ENCODE measurements at regions not wholly inside any gene's neighbourhood (a gene's known extent, or its start where the extent isn't known, plus 50 kb on each side); places are given as distances from the start of the nearest gene placed in this dataset.

DNA sequence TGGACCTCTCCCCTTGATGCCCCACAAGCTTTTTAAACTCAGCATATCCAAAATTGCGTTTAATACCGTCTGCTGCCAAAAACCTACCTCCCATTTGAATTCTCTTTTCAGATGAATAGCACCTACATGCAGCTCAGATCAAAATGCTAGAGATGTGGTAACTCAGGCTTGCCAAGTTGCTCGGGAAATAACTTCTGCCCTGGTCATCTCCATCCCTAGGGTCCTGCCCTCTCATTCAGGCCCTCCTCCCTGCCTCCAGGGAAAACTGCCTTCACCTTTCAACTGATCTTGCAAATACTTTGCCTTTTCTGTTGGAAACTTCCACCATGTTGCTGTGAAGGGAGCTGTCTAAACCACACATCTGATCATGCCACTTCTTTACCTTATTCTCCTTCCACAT lies 114.1 kb downstream of the SPRY1 start:
- Histone ChIP-seq H4K20me1 (ENCODE audit: insufficient read depth, low read length) (no peaks in the 10 kb centered on the region), H3K79me2 (ENCODE audit: insufficient read depth, low read depth, low read length) (no peaks in the 10 kb centered on the region), H3K9me2 (ENCODE audit: insufficient read depth, low read length) (no peaks in the 10 kb centered on the region), H2AFZ (ENCODE audit: low read length) (no peak overlapping the region), H3K27ac (ENCODE audit: low read depth, low read length, poor library complexity, severe bottlenecking) (no peak overlapping the region), H3K9me3 (ENCODE audit: low read length) (no peaks in the 10 kb centered on the region), H3K36me3 (ENCODE audit: insufficient read depth, low read length) (no peaks in the 10 kb centered on the region), H3K4me2 (ENCODE audit: low read length) (no peak overlapping the region), H3K4me3 (ENCODE audit: low read depth, low read length, poor library complexity, severe bottlenecking) (no peak overlapping the region), H3K4me1 (ENCODE audit: insufficient read depth, low read length, poor library complexity, severe bottlenecking) (peaks cover 27% of the 10 kb centered on the region)
- DNase-seq (ENCODE audit: low spot score): no peak
- no TSS peak for BruUV-seq (replicated peaks)
- intact Hi-C loops (cut with micrococcal nuclease; ENCODE audit: unreplicated experiment): no loop called here
- no peak for TF ChIP-seq EZH2phosphoT487 (IDR thresholded peaks at IDR 0.05; ENCODE audit: borderline replicate concordance, low read depth, low read length)
- TF ChIP-seq, protein P1, sequence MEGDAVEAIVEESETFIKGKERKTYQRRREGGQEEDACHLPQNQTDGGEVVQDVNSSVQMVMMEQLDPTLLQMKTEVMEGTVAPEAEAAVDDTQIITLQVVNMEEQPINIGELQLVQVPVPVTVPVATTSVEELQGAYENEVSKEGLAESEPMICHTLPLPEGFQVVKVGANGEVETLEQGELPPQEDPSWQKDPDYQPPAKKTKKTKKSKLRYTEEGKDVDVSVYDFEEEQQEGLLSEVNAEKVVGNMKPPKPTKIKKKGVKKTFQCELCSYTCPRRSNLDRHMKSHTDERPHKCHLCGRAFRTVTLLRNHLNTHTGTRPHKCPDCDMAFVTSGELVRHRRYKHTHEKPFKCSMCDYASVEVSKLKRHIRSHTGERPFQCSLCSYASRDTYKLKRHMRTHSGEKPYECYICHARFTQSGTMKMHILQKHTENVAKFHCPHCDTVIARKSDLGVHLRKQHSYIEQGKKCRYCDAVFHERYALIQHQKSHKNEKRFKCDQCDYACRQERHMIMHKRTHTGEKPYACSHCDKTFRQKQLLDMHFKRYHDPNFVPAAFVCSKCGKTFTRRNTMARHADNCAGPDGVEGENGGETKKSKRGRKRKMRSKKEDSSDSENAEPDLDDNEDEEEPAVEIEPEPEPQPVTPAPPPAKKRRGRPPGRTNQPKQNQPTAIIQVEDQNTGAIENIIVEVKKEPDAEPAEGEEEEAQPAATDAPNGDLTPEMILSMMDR (conservative IDR thresholded peaks at IDR 0.05; ENCODE audit: low read length): no peak
- POLR2A ChIA-PET: interaction anchor here (0.8 kb wide), 1 partner anchor 31 kb away, joined by 3 read pairs; no protein-coding TSS in a partner anchor
- CTCF ChIA-PET (ENCODE audit: unreplicated experiment): no interaction called here

DNA sequence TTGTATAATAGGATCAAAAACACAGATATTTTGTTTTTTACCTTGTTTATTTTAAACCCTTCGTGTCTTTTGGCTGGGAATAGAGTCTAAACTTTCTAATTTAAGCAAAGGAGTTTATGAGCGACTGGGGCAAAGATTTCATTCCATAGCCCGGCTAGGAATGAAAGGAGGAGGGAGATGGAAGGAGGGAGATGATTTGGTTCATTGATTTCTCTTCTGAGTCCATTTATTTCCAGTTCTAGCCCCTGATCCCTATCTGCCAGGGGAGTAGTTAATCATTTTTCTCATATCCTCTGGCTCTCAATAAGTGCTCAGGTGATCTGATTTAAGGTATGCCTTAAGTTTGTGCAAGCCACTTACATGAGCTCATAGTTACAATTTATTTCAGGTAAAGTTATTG lies 120.0 kb downstream of the SPRY1 start:
- ChIA-PET POLR2A (interaction anchor here (0.7 to 2.6 kb wide), 4 partner anchors 9 to 122 kb away, joined by 3 to 6 read pairs (median 3); no protein-coding TSS in a partner anchor), CTCF (ENCODE audit: unreplicated experiment) (no interaction called here)
- Histone ChIP-seq H2AFZ (ENCODE audit: low read length) (peak overlapping the region; percentile 62; the same call in 1 of the 2 replicates), H3K27ac (ENCODE audit: low read depth, low read length, poor library complexity, severe bottlenecking) (no peak overlapping the region), H3K4me1 (ENCODE audit: insufficient read depth, low read length, poor library complexity, severe bottlenecking) (peaks cover 12% of the 10 kb centered on the region), H3K9me2 (ENCODE audit: insufficient read depth, low read length) (no peaks in the 10 kb centered on the region), H3K9me3 (ENCODE audit: low read length) (no peaks in the 10 kb centered on the region), H4K20me1 (ENCODE audit: insufficient read depth, low read length) (no peaks in the 10 kb centered on the region), H3K4me3 (ENCODE audit: low read depth, low read length, poor library complexity, severe bottlenecking) (no peak overlapping the region), H3K36me3 (ENCODE audit: insufficient read depth, low read length) (no peaks in the 10 kb centered on the region), H3K4me2 (ENCODE audit: low read length) (no peak overlapping the region), H3K79me2 (ENCODE audit: insufficient read depth, low read depth, low read length) (no peaks in the 10 kb centered on the region)
- TF ChIP-seq EZH2phosphoT487 (IDR thresholded peaks at IDR 0.05; ENCODE audit: borderline replicate concordance, low read depth, low read length): no peak
- TF ChIP-seq, protein P1 (conservative IDR thresholded peaks at IDR 0.05; ENCODE audit: low read length): no peak
- DNase-seq (ENCODE audit: low spot score): no peak
- no TSS peak for BruUV-seq (replicated peaks)
- intact Hi-C loops (cut with micrococcal nuclease; ENCODE audit: unreplicated experiment): no loop called here

DNA sequence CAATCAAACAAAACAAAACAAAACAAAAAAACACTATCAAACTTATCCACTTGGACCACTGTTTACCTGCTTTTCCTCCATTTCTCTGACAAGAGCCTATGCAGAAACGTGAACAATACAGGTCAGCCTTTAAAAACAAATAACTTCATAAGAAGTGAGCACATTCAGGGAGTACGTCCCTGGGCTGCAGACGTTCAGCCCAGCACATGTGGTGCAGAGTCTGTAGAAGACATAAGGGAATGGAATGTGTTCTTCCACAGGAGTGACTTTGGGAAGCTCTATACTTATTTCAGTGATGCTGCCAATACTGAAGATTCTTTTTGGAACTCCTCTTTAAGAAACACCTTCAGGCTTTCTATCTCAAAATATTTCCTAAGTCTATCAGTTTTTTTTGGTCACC lies 120.6 kb downstream of the SPRY1 start:
- intact Hi-C loops (cut with micrococcal nuclease; ENCODE audit: unreplicated experiment): no loop called here
- H3K36me3 ChIP-seq (ENCODE audit: insufficient read depth, low read length): no peaks in the 10 kb centered on the region
- H3K4me2 ChIP-seq (ENCODE audit: low read length): no peak overlapping the region
- BruUV-seq (replicated peaks): no TSS peak
- POLR2A ChIA-PET: interaction anchor here (0.7 to 1.4 kb wide), 2 partner anchors 66 to 122 kb away, joined by 3 read pairs; no protein-coding TSS in a partner anchor
- H3K9me2 ChIP-seq (ENCODE audit: insufficient read depth, low read length): no peaks in the 10 kb centered on the region
- H4K20me1 ChIP-seq (ENCODE audit: insufficient read depth, low read length): no peaks in the 10 kb centered on the region
- no peak overlapping the region for H3K27ac ChIP-seq (ENCODE audit: low read depth, low read length, poor library complexity, severe bottlenecking)
- DNase-seq (ENCODE audit: low spot score): no peak
- CTCF ChIA-PET (ENCODE audit: unreplicated experiment): no interaction called here
- TF ChIP-seq, protein P1 (conservative IDR thresholded peaks at IDR 0.05; ENCODE audit: low read length): no peak
- no peak for TF ChIP-seq EZH2phosphoT487 (IDR thresholded peaks at IDR 0.05; ENCODE audit: borderline replicate concordance, low read depth, low read length)
- no peak overlapping the region for H3K4me3 ChIP-seq (ENCODE audit: low read depth, low read length, poor library complexity, severe bottlenecking)
- H3K4me1 ChIP-seq (ENCODE audit: insufficient read depth, low read length, poor library complexity, severe bottlenecking): peaks cover 12% of the 10 kb centered on the region
- H3K79me2 ChIP-seq (ENCODE audit: insufficient read depth, low read depth, low read length): no peaks in the 10 kb centered on the region
- no peak overlapping the region; the same call in 1 of the 2 replicates for H2AFZ ChIP-seq (ENCODE audit: low read length)
- no peaks in the 10 kb centered on the region for H3K9me3 ChIP-seq (ENCODE audit: low read length)

All from OCI-LY7 (cell line).